NB4 (cell line): ENCODE measurements at regions not wholly inside any gene's neighbourhood (a gene's known extent, or its start where the extent isn't known, plus 50 kb on each side); places are given as distances from the start of the nearest gene placed in this dataset.
"Not testable (repeated sequence)": the region's sequence is repeated elsewhere in the genome, so short reads cannot be mapped to it uniquely, and the experiment has no call there.

Experiments used
- DNase-seq: peaks from one replicate; pipeline ENCODE4 v3.0.0; 2010; ENCODE audit warnings: low read depth
- H3K4me3 ChIP-seq: one replicate; pipeline ENCODE4 v1.5.1; 2011; ENCODE audit warnings: mild to moderate bottlenecking, low read depth, low read length, moderate library complexity
- CTCF ChIP-seq: IDR thresholded peaks from one replicate; pipeline ENCODE4 v1.5.1; 2012; ENCODE audit warnings: low read depth, low read length
- MYC ChIP-seq: IDR thresholded peaks from 2 replicates; pipeline ENCODE4 v1.6.1; 2011; ENCODE audit warnings: low read depth, low read length
- POLR2A ChIP-seq: IDR thresholded peaks from 2 replicates; pipeline ENCODE4 v1.6.1; 2011; ENCODE audit warnings: mild to moderate bottlenecking; ENCODE audit not compliant: insufficient read length; ENCODE audit errors: extremely low read depth
- TF ChIP-seq, protein P1 (sequence below): IDR thresholded peaks from 2 replicates; pipeline ENCODE4 v1.6.1; 2011; ENCODE audit warnings: low read depth, low read length

- DNase-seq = no peak
- H3K4me3 ChIP-seq = no peak overlapping the region
- TF ChIP-seq MYC (no peak), POLR2A (no peak), CTCF (no peak)
- TF ChIP-seq, protein P1, sequence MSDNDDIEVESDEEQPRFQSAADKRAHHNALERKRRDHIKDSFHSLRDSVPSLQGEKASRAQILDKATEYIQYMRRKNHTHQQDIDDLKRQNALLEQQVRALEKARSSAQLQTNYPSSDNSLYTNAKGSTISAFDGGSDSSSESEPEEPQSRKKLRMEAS = no peak
These were observed 579.8 kb downstream of the EDEM1 start for GRCh38 chr3:5767304-5767703.

GRCh38 chr3:5768281-5768945 lies 580.9 kb downstream of the EDEM1 start:
- no peak for TF ChIP-seq POLR2A
- DNase-seq = no peak
- H3K4me3 ChIP-seq = no peak overlapping the region

DNA sequence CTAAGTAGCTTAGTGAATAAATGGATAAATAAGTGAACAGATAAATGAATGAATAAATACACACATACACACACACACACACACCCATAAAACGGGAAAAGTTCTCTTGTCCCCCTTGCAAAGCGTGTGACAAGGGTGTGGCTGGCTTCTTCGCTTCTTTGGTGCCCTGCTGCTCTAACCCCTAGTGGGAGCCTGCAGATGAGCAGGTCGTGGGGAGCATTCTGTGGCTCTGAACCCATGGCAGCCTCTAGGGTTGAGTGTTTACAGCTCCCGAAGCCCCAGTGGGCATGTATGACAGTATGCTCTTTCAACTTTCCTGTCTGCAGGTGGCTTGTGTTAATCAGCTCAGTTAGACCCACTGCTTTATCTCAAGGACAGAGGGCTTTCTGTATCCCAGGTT lies 582.3 kb downstream of the EDEM1 start:
- no peak for DNase-seq
- no peak overlapping the region for H3K4me3 ChIP-seq

GRCh38 chr3:5774337-5774736 lies 586.8 kb downstream of the EDEM1 start:
- no peak overlapping the region for H3K4me3 ChIP-seq
- TF ChIP-seq POLR2A (no peak), MYC (no peak), CTCF (no peak)
- TF ChIP-seq, protein P1 = no peak
- no peak for DNase-seq

More for the DNA sequence above, 582.3 kb downstream of the EDEM1 start:
- TF ChIP-seq CTCF (no peak), MYC (no peak)
- TF ChIP-seq, protein P1 = no peak

DNA sequence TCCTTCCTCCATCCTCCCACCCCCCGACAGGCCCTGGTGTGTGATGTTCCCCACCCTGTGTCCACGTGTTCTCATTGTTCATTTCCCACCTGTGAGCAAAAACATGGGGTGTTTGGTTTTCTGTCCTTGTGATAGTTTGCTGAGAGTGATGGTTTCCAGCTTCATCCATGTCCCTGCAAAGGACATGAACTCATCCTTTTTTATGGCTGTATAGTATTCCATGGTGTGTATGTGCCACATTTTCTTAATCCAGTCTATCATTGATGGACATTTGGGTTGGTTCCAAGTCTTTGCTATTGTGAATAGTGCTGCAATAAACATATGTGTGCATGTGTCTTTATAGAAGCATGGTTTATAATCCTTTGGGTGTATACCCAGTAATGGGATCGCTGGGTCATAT lies 587.6 kb downstream of the EDEM1 start:
- not testable (repeated sequence) for H3K4me3 ChIP-seq, DNase-seq

GRCh38 chr3:5784690-5785089 lies 597.2 kb downstream of the EDEM1 start:
- H3K4me3 ChIP-seq = no peak overlapping the region
- no peak for DNase-seq
- TF ChIP-seq POLR2A = no peak
- no peak for TF ChIP-seq CTCF
- TF ChIP-seq MYC = no peak
- TF ChIP-seq, protein P1 = no peak

- DNase-seq = peak; percentile 4
These were observed 600.5 kb downstream of the EDEM1 start for GRCh38 chr3:5787861-5788488.

More at GRCh38 chr3:5787861-5788488, 600.5 kb downstream of the EDEM1 start:
- H3K4me3 ChIP-seq = no peak overlapping the region
- TF ChIP-seq MYC = no peak
- TF ChIP-seq, protein P1 = 0 out of 2 replicates have a peak, but pooled peaks have one; percentile 8
